VCaP (cell line): ENCODE measurements at regions not wholly inside any gene's neighbourhood (a gene's known extent, or its start where the extent isn't known, plus 50 kb on each side); places are given as distances from the start of the nearest gene placed in this dataset.

Source experiments
- H3K27ac ChIP-seq: fragments of 450-650 bp; 2 replicates; pipeline ENCODE4 v1.5.1; 2017
- TF ChIP-seq, protein P1 (sequence below): fragments of 450-650 bp; conservative IDR thresholded peaks from 2 replicates; pipeline ENCODE4 v1.5.1; 2017; ENCODE audit warnings: mild to moderate bottlenecking, moderate library complexity

DNA sequence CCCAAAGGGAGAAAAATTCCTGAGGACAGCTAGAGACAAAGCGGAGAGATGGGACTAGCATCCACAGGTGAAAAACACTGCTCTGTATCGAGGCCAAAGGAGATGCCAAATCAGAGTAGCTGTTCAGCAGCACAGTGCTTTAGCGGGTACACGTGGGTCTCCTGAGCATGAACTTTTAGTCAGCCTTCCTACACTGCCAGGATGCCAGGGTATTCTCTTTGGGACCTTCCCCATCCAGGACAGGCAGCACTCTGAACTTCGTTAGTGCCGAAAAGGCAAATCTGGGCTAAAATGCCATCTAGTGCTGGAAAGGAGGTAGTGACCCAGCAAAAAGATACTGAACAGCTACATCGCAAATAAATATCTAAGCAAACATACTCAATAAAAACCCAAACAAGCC, 64.9 kb downstream of the C6orf58 start:
- TF ChIP-seq, protein P1, sequence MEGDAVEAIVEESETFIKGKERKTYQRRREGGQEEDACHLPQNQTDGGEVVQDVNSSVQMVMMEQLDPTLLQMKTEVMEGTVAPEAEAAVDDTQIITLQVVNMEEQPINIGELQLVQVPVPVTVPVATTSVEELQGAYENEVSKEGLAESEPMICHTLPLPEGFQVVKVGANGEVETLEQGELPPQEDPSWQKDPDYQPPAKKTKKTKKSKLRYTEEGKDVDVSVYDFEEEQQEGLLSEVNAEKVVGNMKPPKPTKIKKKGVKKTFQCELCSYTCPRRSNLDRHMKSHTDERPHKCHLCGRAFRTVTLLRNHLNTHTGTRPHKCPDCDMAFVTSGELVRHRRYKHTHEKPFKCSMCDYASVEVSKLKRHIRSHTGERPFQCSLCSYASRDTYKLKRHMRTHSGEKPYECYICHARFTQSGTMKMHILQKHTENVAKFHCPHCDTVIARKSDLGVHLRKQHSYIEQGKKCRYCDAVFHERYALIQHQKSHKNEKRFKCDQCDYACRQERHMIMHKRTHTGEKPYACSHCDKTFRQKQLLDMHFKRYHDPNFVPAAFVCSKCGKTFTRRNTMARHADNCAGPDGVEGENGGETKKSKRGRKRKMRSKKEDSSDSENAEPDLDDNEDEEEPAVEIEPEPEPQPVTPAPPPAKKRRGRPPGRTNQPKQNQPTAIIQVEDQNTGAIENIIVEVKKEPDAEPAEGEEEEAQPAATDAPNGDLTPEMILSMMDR = peak; percentile 83
- H3K27ac ChIP-seq = no peak overlapping the region
